Epidermal melanocyte (primary cell): ENCODE measurements at regions not wholly inside any gene's neighbourhood (a gene's known extent, or its start where the extent isn't known, plus 50 kb on each side); places are given as distances from the start of the nearest gene placed in this dataset.

Source experiments
- DNase-seq: peaks from one replicate; pipeline ENCODE4 v3.0.0; 2011; ENCODE audit warnings: low spot score; ENCODE audit not compliant: insufficient read length

DNA sequence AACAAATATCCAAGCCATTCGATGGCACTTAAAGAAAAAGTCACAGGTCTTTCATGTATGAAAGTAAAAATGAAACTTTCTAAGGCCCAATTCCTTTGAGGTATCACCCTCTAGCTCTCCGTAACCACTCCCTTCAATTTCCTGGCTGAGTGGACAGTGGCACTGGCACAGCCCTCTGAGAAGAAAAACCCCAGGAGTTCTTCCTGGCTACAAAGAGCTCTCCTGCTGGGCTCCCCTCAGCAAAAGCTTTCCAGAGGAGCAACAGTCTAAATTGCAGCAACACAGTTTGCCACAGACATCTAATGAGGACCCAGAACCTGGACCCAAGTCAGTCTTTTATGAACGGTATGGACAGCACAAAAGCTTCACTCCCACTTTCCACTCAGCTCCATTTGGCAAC, 71.8 kb downstream of the FUNDC1 start:
- DNase-seq, result no peak

DNA sequence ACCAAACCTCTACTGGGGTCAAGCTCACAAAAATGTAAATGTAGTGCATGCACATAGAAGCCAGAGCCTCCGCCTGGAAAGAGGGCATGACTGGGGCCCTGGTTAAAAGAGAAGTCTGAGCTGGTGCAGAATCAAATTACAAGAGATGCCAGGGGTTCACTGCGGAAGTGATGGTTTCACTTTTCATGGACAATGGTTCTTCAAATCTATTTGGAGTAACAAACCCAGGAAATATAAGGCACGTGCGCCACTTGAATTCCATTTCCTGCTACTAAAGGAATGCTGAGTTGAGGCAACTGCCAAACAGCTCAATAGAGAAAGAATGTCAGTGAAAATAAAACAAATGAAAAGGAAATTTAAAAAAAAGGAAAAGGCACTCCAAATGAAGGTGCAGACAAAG, 79.8 kb downstream of the FUNDC1 start:
- no peak for DNase-seq

GRCh38 chrX:44459501-44459900, 83.2 kb downstream of the FUNDC1 start:
- no peak for DNase-seq

- no peak for DNase-seq
Observed at GRCh38 chrX:44456685-44457084, 86.0 kb downstream of the FUNDC1 start.

DNA sequence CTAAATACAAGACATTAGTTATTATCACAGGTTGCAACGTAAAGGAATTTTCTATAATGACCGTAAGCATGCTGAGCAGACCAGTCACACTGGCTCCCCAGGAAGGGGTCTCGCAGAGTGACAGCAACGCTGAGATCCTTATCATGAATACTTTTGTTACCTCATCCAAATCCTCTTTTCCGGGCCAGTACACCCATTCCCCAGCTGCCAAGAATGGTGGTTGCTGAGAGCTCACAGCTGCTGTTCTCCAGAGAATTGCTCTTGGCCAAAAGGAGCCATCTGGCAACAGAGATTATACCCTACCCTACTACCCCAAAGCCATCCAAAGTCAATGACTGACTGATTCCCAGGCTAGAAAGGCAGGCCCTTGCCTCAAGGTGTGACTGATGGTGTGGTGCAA, 91.6 kb downstream of the FUNDC1 start:
- DNase-seq, result no peak

DNA sequence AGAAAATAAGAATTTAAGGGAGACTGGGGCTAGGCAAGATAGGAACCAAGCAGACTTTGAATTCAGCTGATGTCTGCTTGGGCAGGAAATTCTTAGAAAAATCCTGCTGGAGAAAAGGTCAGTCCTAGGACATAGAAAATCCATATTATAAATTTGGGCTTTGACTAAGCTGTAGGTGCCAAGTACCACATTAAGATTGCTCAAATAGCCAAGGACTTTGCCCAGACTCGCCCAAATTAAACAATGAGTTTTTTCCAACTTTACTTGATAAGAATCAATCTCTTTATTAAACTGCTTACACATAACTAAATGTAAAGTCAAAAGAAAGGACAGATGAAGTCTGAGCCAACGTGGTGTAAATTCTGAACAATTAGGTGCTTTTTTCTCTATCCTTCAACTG, 95.4 kb downstream of the FUNDC1 start:
- DNase-seq, result no peak

DNA sequence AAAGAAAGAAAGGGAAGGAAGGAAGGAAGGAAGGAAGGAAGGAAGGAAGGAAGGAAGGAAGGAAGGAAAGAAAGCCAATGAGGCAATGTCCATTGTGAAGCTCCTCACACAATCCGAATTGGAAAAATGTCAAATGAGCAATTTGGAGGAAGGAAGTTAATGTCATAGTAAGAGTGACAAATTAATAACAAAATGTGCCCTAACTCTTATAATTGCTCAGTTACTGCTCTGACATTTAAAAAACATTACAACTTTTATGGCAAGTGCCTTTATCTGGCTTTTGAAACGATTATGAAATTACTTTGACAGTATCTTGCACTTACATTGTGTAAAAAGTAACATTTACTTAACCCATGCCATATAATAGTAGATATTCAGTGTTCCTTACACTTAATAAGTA, 96.5 kb upstream of the EFHC2 start:
- DNase-seq, result no peak

DNA sequence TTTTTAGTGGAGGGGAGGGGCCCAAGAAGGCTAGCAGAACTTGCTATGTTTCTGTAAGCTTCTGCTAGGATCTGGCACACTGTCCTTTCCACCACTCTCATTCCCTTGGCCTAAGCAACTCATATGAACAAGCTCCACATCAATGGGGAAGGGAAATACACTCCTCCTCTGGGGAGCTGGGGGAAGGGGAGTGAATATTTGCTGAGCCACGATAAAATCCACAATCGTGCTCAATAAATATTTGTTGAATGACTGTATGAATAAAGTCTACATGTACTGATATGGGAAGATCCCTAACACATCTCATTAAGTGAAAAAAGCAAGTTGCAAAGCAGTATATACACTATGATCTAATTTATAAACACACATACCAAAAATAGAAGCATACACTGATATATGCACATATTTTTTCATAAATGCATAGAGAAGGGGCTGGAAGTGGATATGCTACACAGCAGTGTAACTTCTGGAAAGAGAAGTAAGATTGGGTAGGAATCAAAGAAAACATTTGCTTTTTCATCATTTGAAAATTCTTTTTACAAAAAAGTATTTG, 95.8 kb upstream of the EFHC2 start:
- no peak for DNase-seq

GRCh38 chrX:44435047-44435446, 91.6 kb upstream of the EFHC2 start:
- DNase-seq, result no peak

DNA sequence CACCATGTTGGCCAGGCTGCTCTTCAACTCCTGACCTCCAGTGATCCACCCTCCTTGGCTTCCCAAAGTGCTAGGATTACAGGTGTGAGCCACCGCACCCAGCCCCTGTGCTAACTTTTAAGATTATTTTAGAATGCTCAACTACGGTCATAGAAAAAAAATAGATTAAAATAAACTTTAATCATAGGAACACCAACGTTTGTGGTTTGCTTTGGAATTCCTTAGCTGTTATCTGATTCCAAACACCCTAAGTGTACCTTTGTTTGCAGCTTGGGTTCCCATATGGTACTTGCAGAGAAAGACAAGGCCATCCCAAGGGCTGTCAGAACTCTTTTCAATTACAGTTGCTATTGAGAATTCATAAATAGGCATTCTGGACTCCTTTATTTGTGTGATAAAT, 90.1 kb upstream of the EFHC2 start:
- no peak for DNase-seq

GRCh38 chrX:44432641-44433040, 89.2 kb upstream of the EFHC2 start:
- no peak for DNase-seq

DNA sequence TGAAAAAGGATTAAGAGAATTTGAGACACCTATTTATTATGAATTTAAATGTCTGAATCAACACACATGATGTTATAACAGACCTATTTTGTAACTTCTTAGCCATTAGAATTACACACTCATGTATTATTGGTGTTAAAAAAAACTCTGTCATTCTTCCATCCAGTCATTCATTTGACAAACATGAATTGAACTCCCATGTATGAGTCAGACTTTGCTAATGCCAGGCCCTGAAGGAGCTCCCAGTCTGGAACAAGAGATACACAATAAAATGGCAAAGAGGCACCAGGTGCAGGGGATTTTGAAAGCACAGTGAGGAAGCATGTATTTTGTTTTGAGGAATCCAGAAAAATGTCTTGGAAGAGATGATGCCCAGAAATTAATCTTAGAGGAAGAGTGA, 87.7 kb upstream of the EFHC2 start:
- no peak for DNase-seq

DNA sequence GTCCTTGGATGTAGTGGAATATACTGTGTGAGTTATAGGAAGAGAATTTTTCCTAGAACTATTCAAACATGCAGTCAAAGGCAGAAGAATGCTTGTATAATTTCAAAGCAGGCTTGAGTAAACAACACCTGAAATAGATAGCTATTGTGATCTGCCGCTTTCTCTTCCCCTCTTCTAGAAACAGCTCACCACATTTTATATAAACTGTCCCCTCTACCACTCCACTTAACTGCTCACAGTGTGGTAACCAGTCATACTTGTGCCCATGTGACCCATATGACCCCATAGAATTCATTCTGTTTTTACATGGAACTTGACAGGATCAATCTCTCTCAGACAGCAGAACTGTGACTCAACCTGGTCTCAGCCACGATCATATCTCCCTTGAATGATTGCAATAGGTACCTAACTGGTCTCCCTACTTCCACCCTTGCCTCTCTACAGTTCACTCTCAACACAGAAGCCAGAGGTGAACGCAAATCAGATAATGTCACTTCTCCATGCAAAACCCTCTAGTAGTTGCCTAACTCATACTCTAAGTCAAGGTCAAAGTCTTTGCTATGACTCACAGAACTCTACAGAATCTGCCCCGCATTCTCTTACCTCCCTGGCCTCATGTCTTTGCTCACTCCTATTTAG, 85.6 kb upstream of the EFHC2 start:
- DNase-seq, result no peak

GRCh38 chrX:44422631-44423030, 79.2 kb upstream of the EFHC2 start:
- no peak for DNase-seq

- no peak for DNase-seq
Observed at GRCh38 chrX:44415639-44416386, 72.3 kb upstream of the EFHC2 start.

GRCh38 chrX:44401151-44401550, 57.7 kb upstream of the EFHC2 start:
- DNase-seq, result no peak

- DNase-seq, result peak; percentile 38
Observed at GRCh38 chrX:44400588-44400987, 57.1 kb upstream of the EFHC2 start.

DNA sequence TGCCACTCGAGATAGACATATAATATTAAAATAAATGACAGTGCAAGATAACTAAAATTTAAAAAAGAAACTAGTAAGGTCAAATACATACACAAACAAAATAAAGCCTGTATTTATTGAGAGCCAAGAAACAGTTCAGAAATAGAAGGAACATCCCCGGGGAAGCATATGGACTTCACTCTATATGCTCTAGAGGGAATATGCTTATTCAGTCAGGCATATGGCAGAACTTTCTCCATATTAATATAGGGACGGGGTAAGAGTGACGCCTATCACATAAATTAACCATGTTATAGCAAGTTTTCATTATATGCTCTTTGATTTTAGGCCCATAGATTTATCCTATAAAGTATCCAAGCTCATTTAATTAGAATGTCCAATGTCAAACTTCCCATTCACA, 56.7 kb upstream of the EFHC2 start:
- DNase-seq, result no peak
